Activated CD4-positive, alpha-beta T cell treated with anti-CD3 and anti-CD28 coated beads for 48 hours (primary cell): ENCODE measurements at regions not wholly inside any gene's neighbourhood (a gene's known extent, or its start where the extent isn't known, plus 50 kb on each side); places are given as distances from the start of the nearest gene placed in this dataset.
"Not testable (repeated sequence)": the region's sequence is repeated elsewhere in the genome, so short reads cannot be mapped to it uniquely, and the experiment has no call there.

ENCODE experiments used
- DNase-seq: peaks from one replicate; pipeline ENCODE4 v3.0.0-alpha.2; 2020

DNA sequence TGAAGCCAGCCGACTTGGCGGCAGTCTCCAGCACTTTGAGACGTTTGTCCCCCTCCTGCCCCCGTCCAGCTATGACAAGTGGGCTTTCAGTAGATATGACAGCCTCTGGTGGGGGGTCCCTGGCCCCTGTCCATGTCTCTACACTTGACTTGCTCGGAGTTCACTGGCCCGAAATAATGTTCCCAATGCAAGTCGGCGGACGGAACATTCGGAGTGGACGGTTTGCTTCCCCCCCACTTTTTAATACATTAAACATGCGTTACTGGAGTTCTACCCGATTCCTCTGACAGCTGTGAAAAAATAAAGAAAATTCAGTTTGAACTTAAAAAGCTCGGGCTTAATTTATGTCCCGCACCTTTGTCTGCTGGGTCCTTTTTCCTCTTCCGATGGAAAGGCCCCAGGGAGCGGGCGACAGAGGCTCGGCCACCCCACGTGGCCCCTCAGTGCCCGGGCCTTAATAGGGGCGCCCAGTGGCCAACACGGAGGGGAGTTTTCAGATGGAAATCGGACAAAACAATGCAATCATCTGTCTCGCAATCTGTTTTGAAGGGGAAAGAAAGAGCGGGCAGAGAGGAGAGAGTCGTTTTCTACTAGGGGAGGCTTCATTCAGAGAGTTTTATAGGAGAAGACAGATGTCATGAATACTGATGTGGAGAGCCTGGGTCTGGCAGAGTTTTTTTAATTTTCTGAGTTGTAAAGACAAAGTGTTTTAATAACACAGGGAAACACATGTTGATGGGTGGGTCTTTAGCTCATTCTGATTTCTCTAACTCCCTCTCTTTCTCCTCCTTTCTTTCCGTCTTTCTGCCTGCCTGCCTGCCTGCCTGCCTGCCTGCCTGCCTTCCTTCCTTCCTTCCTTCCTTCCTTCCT, 50.2 kb downstream of the SMIM38 start:
- DNase-seq: no peak

DNA sequence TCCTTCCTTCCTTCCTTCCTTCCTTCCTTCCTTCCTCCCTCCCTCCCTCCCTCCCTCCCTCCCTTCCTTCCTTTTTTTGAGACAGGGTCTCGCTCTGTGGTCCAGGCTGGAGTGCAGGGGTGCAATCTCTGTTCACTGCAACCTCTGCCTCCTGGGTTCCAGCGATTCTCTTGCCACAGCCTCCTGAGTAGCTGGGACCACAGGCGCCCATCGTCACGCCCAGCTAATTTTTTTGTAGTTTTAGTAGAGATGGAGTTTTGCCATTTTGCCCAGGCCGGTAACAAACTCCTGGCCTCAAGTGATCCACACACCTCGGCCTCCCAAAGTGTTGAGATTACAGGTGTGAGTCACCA, 50.9 kb downstream of the SMIM38 start:
- not testable (repeated sequence) for DNase-seq

DNA sequence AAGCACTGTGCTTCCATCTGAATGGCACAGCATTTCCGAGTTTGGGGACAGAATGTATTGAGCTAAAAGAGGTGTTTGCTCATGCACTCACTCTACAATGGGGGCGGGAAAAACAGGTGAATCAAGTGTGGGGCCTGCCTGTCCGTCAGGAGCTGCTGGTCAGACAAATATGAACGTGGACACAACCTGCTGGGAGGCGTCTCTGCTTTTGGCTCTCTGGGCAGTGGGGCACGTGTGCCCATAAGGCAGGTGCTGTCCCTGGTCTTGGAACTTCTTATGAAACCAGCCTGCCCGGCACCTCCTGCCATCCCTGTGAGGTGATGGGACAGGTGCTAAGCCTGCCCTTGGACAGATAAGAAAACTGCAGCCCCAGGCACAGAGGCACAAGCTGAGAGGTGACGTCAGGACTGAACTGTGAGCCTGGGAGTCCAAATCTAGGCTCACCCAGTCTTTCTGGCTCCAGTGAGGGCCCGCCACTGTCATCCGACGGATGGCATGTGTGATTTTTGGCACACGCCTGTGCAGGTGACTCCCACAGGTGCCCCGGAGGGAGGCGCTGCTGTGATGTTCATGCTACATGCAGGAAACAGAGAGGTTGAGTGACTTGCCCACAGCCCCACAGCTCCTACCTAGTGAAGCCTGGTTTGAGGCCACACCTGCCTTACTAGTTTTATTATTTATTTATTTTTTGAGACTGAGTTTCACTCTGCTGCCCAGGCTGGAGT, 51.6 kb downstream of the SMIM38 start:
- DNase-seq: no peak

DNA sequence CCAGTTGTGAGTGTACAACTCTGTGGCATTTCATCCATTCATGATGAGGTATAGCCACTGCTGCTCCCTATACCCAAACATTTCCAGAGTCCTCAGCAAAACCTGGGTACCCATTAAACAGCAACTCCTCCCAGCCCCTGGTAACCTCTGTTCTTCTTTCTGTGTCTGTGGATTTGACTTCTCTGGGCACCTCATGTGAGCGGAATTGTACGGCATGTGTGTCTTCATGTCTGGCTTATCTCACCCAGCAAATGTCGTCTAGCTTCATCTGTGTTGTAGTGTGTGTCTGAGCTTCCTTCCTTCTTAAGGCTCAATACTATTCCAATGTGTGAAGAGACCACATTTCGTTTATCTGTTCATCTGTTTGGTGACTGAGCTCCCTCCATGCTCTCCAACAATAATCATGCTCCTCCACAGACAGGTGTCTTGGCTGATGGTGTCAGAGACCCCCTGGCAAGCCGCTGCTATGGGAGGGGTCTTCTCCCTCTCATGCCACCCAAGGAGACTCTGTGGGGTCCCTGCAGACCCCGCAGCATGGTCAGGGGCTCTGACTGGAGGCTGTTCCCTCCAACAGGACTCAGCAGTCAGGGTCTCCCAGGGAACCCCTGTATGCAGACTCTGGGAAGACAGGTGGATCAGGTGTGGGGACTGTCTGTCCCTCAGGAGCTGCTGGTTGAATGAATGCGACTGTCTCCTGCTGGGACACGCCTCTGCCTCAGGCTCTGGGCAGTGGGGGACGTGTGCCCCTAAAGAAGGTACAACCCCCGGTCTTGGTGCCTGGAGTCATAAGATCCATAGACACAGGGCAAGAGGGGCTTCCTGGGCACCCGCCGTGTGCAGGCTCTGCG, 52.7 kb downstream of the SMIM38 start:
- no peak for DNase-seq

DNA sequence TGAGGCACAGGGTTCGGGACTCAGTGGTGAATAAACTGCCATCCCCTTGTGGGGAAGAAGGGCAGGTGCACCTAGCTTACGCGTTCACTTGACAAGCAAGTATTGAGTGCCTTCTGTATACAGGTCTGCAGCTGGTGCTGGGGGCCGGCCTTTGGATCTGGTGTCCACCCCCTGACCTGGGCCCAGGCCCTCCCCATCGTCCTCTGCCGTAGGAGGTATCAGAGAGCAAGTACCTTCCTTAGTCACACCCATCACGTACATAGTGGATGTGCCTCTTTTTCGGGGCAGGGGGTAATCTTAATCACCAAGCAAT, 53.3 kb downstream of the SMIM38 start:
- DNase-seq: no peak

DNA sequence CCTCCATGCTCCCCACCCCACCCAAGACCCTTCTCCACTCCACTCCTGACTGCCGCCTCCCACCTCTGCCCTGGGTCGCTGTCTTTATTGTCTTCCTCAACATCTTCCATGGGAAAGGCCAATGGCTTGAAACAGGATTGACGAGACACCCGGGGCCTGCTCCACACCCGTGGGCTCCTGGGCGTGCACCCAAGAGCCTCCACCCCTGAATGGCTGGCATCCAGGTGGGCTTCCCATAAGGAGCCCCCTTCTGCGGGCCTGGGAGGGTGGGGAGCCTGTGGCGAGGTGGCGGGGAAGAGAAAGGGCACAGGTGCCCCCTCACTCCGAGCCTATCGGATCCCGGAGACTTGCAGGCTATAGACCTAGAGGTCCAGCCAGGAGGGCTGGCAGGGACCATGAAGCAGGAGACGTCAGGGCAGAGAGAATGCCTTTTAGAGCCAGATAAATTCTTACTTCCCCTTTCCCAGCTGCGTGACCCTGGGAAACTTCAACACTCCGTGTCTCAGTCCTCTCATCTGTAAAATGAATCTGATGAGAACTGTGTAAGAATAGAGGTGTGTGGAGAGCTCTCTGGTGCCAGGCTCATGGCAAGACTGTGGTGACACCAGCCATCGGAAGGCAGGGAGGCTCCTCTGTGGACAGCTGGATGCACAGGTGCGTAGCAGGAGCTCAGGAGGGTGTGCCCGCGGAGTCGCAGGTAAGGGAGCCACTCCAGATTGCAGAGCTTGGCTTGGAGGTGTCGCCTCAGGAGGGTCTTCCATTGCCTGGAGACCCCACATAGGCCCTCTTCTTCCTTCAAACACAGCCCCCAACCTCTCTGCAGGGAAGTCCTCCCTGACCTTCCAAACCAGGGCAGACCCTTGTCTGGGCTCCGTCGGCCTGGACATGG, 53.9 kb downstream of the SMIM38 start:
- no peak for DNase-seq

DNA sequence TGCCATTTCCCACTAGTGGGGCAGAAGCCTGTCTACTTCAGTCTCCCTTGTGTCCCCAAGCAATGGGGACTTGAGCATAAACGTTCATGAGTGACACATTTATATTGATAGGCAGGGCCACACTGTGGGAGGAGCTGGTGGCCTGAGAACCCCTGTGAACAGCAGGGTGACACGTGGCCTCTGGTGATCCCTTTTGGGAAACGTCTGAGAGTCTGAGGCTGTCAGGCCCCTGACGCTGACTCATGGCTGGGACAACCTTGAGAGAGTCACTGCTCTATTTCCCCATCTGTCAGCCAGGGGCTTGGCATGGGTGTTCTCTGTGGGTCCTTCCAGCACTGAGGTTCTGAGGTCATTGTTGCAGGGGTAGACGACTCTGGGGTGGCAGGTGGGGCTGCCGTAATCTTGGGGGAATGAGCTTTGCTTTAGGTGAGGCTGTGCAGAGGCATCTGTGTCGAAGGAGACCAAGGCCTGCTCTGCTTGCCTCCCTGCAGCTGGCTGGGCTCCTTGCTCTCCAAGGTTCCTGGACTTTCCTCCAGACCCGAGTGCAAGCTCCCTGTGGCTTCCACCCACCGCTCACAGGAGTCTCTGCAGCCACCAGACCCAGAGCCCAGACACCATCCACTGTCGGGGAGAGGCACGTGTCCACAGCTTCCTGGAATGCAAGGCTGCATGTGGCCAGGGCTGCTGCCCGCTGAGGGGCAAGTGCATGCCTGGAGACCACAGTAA, 54.7 kb downstream of the SMIM38 start:
- DNase-seq: peak; percentile 53

GRCh38 chr11:69211540-69211919, 55.8 kb downstream of the SMIM38 start:
- DNase-seq: no peak

GRCh38 chr11:69211920-69212797, 56.4 kb downstream of the SMIM38 start:
- no peak for DNase-seq

DNA sequence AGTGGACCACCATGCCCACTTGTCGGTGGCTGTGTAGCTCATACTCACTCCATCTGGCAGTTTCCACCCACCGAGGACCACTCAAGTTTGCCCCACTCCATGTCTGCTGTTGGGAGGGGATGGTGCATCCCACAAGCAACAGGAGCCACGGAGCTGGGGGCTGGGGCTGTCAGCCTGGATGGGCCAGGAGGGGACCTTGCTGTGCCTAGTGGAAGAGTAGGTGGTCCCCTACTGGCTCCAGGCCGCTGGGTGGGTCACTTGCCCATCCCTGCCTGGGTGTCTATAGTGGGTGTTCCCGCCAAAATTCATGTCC, 57.0 kb downstream of the SMIM38 start:
- DNase-seq: no peak

- DNase-seq: peak; percentile 57
Measured at GRCh38 chr11:69213316-69213715, 57.6 kb downstream of the SMIM38 start.

DNA sequence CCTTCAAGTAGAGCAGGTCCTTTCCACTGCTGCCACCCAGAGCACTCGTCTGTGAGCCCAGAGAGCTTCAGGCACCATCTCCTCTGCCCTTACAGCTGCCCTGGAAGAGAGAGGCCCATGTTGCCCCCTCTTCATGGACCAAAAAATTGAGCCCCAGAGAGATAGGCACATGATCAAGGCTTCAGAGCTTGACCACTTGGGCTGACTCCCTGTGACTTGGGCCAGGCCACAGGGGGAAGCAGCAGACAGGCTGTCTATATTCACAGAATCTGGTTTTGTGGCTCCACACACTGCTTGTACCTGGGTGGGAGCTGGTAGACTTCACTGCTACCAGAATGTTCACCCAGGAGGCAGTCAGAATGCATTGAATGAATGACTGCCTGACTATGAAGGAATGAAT, 58.2 kb downstream of the SMIM38 start:
- no peak for DNase-seq

- no peak for DNase-seq
Measured at GRCh38 chr11:69215216-69215615, 59.5 kb downstream of the SMIM38 start.

DNA sequence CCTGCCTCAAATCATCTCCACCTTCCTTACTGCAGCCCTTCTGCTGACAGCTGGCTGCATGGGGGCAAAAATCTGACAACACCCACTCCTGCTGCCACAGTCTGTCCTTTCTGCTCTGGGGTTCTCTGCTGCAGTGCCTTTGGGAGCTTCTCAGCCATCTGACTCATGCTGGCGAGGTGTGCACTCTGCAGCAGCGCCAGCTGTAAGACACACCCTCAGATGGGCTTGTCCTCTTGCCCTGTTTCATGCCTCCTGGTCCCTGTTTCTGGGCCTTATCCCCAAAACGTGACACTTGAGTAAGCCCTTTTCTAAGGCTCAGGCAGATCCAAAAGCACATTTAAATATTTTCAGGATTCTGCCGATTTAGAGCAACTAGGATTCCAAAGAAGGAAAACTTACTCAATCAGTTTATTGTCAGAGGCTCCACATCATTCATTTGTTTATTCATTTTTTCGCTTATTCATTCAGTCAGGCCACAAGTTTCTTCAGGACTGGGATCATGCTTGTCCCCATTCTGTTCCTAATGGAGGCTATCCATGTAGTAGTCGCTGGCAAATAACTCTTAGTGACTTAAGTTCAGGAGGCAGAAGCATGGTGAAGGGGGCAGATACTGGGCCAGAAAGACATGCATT, 60.2 kb downstream of the SMIM38 start:
- no peak for DNase-seq

- no peak for DNase-seq
Measured at GRCh38 chr11:69216647-69217051, 60.9 kb downstream of the SMIM38 start.

DNA sequence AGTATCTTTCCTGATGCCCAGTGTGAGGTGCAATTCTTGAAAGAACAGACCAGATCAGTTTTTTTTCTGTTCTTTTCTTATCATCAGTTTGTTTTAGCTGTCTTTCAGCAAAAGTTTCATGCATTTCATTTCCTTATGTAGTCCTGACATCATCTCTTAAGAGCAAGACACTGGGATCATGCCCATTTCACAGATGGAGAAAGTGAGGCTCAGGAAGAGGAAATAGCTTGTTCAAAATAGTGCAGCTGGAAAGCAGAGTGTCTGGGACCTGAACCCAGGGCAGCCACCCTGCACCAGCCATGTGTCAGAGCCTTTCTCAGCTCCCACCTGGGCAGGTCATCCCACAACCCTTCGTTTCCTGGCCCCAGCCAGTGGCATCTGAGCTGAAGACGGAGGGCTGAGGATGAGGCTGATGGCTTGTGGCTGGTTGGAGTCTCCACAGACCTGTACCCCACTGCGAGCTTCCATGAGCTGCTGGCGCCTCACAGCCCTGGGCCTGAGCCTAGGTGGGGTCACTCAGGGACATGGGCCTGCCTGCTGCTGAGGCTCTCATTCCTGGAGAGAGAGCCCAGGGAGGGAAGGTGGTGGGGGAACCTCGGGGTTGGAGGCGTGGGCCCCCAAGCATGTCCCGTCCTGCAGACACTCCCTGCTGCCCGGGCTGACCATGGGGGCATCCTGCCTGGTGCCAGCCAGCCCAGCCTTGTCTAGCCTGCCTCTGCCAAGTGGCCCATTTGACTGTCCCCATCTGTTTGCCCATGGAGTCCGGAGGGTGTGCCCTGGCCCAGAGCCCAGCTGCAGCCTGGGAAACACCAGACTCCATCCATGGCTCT, 61.8 kb downstream of the SMIM38 start:
- DNase-seq: no peak

GRCh38 chr11:69218271-69218682, 62.5 kb downstream of the SMIM38 start:
- DNase-seq: no peak

DNA sequence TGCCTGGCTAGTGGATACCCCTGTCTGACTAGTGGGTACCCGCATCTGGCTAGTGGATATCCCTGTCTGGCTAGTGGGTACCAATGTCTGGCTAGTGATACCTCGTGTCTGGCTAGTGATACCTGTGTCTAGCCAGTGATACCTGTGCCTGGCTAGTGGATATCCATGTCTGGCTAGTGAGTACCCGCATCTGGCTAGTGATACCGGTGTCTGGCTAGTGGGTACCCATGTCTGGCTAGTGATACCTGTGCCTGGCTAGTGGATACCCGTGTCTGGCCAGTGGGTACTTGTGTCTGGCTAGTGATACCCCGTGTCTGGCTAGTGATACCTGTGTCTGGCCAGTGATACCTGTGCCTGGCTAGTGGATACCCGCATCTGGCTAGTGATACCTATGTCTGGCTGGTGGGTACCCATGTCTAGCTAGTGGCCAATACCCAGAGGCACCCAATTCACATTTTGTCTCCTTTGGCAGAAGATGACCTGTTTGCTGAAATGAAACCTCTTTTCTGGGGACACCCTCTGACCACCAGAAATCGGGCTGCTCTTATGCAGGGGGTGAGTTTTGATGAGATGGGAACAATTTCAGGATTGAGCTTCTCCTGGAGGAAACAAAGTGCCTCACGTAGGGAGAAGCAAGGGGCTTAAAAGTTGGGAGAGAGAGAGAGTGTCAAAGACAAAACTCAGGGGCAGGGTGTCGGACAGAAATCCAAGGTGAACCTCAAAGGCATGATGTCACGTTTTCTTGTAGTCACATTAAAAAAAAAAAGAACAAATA, 63.4 kb downstream of the SMIM38 start:
- no peak for DNase-seq

DNA sequence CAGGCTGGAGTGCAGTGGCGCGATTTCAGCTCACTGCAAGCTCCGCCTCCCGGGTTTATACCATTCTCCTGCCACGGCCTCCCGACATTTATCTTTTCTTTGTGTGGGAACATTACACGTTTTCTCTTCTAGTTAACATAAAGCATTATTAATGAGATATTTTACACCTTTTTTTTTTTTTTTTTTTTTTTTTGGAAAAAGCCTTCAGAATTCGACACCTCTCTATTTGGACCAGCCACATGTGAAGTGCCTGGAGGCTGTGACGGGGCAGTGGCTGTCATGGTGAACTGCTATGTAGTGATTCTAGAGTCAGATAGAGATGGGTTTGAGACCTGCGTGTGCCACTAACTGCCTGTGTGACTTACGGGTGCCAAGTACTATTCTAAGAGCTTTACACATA, 64.3 kb downstream of the SMIM38 start:
- DNase-seq: no peak
